ENCODE measurements at regions not wholly inside any gene's neighbourhood (a gene's known extent, or its start where the extent isn't known, plus 50 kb on each side); places are given as distances from the start of the nearest gene placed in this dataset.

DNA sequence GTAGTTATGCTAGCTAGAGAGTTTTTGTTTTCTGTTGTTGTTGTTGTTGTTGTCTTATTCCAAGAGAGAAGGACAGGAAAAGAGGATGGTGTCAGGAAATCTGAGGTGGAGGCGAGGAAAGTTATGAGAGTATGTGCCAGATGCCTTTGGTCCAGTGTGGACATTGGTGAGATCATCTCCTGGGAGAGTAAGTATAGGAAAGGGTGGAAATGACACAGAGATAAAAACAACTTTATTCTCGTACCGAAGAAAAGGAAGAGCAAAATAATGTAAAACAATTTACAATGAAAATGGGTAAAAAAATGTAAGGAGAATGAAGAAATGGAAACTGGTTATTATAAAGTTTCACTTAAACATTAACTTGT is 97.4 kb upstream of the ADGRL2 start:
- Histone ChIP-seq H3K9me2 (ENCODE audit: insufficient read depth, low read length) (no peaks in the 10 kb centered on the region), H3K4me2 (ENCODE audit: low read length) (no peak overlapping the region), H3K9me3 (ENCODE audit: low read length) (no peaks in the 10 kb centered on the region), H3K27ac (ENCODE audit: low read depth, low read length, poor library complexity, severe bottlenecking) (no peak overlapping the region), H4K20me1 (ENCODE audit: insufficient read depth, low read length) (no peaks in the 10 kb centered on the region), H3K79me2 (ENCODE audit: insufficient read depth, low read depth, low read length) (no peaks in the 10 kb centered on the region), H2AFZ (ENCODE audit: low read length) (no peak overlapping the region), H3K4me3 (ENCODE audit: low read depth, low read length, poor library complexity, severe bottlenecking) (no peak overlapping the region), H3K4me1 (ENCODE audit: insufficient read depth, low read length, poor library complexity, severe bottlenecking) (no peaks in the 10 kb centered on the region), H3K36me3 (ENCODE audit: insufficient read depth, low read length) (no peaks in the 10 kb centered on the region)
- ChIA-PET POLR2A (no interaction called here), CTCF (ENCODE audit: unreplicated experiment) (no interaction called here)
- TF ChIP-seq, protein P1, sequence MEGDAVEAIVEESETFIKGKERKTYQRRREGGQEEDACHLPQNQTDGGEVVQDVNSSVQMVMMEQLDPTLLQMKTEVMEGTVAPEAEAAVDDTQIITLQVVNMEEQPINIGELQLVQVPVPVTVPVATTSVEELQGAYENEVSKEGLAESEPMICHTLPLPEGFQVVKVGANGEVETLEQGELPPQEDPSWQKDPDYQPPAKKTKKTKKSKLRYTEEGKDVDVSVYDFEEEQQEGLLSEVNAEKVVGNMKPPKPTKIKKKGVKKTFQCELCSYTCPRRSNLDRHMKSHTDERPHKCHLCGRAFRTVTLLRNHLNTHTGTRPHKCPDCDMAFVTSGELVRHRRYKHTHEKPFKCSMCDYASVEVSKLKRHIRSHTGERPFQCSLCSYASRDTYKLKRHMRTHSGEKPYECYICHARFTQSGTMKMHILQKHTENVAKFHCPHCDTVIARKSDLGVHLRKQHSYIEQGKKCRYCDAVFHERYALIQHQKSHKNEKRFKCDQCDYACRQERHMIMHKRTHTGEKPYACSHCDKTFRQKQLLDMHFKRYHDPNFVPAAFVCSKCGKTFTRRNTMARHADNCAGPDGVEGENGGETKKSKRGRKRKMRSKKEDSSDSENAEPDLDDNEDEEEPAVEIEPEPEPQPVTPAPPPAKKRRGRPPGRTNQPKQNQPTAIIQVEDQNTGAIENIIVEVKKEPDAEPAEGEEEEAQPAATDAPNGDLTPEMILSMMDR (conservative IDR thresholded peaks at IDR 0.05; ENCODE audit: low read length): no peak
- no peak for TF ChIP-seq EZH2phosphoT487 (IDR thresholded peaks at IDR 0.05; ENCODE audit: borderline replicate concordance, low read depth, low read length)
- no TSS peak for BruUV-seq (replicated peaks)
- no peak for DNase-seq (ENCODE audit: low spot score)
- intact Hi-C loops (cut with micrococcal nuclease; ENCODE audit: unreplicated experiment): no loop called here

DNA sequence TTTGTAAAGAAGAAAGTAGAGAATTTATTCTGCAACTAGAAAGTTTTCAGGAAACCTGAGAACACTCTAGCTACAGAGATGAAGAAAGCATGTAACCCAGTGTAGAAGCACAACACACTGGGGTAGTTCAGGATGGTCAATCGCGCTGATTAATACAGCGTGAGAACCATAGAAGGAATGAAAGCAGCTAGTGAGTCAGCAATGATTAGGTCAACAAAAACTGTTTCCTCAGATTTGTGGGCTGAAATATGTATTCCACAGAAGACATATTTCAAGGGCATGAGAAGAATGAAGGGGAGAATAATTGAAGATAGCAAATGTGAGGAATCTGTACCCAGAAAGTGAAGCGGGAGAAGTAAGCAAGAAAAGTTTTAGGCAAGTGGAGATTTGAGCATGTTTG is 97.8 kb upstream of the ADGRL2 start:
- Histone ChIP-seq H3K4me2 (ENCODE audit: low read length) (no peak overlapping the region), H4K20me1 (ENCODE audit: insufficient read depth, low read length) (no peaks in the 10 kb centered on the region), H3K79me2 (ENCODE audit: insufficient read depth, low read depth, low read length) (no peaks in the 10 kb centered on the region), H3K4me3 (ENCODE audit: low read depth, low read length, poor library complexity, severe bottlenecking) (no peak overlapping the region), H2AFZ (ENCODE audit: low read length) (no peak overlapping the region), H3K9me2 (ENCODE audit: insufficient read depth, low read length) (no peaks in the 10 kb centered on the region), H3K36me3 (ENCODE audit: insufficient read depth, low read length) (no peaks in the 10 kb centered on the region), H3K27ac (ENCODE audit: low read depth, low read length, poor library complexity, severe bottlenecking) (no peak overlapping the region), H3K4me1 (ENCODE audit: insufficient read depth, low read length, poor library complexity, severe bottlenecking) (no peaks in the 10 kb centered on the region), H3K9me3 (ENCODE audit: low read length) (no peaks in the 10 kb centered on the region)
- ChIA-PET POLR2A (no interaction called here), CTCF (ENCODE audit: unreplicated experiment) (no interaction called here)
- DNase-seq (ENCODE audit: low spot score): no peak
- TF ChIP-seq, protein P1 (conservative IDR thresholded peaks at IDR 0.05; ENCODE audit: low read length): no peak
- no peak for TF ChIP-seq EZH2phosphoT487 (IDR thresholded peaks at IDR 0.05; ENCODE audit: borderline replicate concordance, low read depth, low read length)
- intact Hi-C loops (cut with micrococcal nuclease; ENCODE audit: unreplicated experiment): no loop called here
- no TSS peak for BruUV-seq (replicated peaks)

DNA sequence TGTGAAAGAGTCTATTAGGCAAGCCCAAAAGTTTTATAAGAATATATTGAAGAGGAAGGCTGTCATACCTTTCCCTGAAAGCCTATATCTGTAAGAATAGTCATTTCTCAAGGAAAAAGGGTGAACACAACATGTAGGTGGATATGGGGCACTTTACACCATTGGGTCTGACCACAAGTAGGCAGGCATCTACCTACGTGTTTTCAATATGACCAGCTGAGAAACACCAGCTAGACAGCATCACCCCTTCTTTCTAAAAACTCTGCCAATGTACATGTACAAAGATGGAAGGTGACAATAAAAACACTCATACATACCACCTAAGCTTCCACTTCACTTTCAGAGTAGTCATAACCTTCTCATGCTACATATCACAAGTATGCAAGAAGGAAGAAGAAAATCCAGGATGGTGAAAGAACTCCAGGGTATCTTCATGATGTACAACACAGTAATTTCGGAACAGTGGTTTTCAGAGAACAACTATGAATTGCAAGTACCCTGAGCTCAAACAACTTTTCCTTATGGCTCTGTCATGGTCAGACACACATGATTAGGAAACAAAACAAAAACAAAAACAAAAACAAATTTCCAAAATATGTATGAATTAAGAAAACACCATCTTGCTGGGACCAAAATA is 98.5 kb upstream of the ADGRL2 start:
- Histone ChIP-seq H3K27ac (ENCODE audit: low read depth, low read length, poor library complexity, severe bottlenecking) (no peak overlapping the region), H3K4me3 (ENCODE audit: low read depth, low read length, poor library complexity, severe bottlenecking) (no peak overlapping the region), H3K9me3 (ENCODE audit: low read length) (no peaks in the 10 kb centered on the region), H4K20me1 (ENCODE audit: insufficient read depth, low read length) (no peaks in the 10 kb centered on the region), H3K4me1 (ENCODE audit: insufficient read depth, low read length, poor library complexity, severe bottlenecking) (no peaks in the 10 kb centered on the region), H3K79me2 (ENCODE audit: insufficient read depth, low read depth, low read length) (no peaks in the 10 kb centered on the region), H3K9me2 (ENCODE audit: insufficient read depth, low read length) (no peaks in the 10 kb centered on the region), H2AFZ (ENCODE audit: low read length) (no peak overlapping the region), H3K36me3 (ENCODE audit: insufficient read depth, low read length) (no peaks in the 10 kb centered on the region), H3K4me2 (ENCODE audit: low read length) (no peak overlapping the region)
- CTCF ChIA-PET (ENCODE audit: unreplicated experiment): no interaction called here
- POLR2A ChIA-PET: no interaction called here
- no peak for TF ChIP-seq EZH2phosphoT487 (IDR thresholded peaks at IDR 0.05; ENCODE audit: borderline replicate concordance, low read depth, low read length)
- TF ChIP-seq, protein P1 (conservative IDR thresholded peaks at IDR 0.05; ENCODE audit: low read length): no peak
- no peak for DNase-seq (ENCODE audit: low spot score)
- intact Hi-C loops (cut with micrococcal nuclease; ENCODE audit: unreplicated experiment): no loop called here
- no TSS peak for BruUV-seq (replicated peaks)
